ENCODE measurements at regions not wholly inside any gene's neighbourhood (a gene's known extent, or its start where the extent isn't known, plus 50 kb on each side); places are given as distances from the start of the nearest gene placed in this dataset.

GRCh38 chr10:47094636-47095035 lies 183.4 kb downstream of the PTPN20 start (continued):
- TF ChIP-seq, protein P1, sequence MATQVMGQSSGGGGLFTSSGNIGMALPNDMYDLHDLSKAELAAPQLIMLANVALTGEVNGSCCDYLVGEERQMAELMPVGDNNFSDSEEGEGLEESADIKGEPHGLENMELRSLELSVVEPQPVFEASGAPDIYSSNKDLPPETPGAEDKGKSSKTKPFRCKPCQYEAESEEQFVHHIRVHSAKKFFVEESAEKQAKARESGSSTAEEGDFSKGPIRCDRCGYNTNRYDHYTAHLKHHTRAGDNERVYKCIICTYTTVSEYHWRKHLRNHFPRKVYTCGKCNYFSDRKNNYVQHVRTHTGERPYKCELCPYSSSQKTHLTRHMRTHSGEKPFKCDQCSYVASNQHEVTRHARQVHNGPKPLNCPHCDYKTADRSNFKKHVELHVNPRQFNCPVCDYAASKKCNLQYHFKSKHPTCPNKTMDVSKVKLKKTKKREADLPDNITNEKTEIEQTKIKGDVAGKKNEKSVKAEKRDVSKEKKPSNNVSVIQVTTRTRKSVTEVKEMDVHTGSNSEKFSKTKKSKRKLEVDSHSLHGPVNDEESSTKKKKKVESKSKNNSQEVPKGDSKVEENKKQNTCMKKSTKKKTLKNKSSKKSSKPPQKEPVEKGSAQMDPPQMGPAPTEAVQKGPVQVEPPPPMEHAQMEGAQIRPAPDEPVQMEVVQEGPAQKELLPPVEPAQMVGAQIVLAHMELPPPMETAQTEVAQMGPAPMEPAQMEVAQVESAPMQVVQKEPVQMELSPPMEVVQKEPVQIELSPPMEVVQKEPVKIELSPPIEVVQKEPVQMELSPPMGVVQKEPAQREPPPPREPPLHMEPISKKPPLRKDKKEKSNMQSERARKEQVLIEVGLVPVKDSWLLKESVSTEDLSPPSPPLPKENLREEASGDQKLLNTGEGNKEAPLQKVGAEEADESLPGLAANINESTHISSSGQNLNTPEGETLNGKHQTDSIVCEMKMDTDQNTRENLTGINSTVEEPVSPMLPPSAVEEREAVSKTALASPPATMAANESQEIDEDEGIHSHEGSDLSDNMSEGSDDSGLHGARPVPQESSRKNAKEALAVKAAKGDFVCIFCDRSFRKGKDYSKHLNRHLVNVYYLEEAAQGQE (IDR thresholded peaks at IDR 0.05) = no peak
- TF ChIP-seq SP1 (IDR thresholded peaks at IDR 0.05) = no peak

GRCh38 chr10:47095211-47095610 lies 184.0 kb downstream of the PTPN20 start:
- no peak for DNase-seq (ENCODE audit: low spot score)
- no peak for TF ChIP-seq FOXA1 (IDR thresholded peaks at IDR 0.05)
- no peak for TF ChIP-seq CTCF (IDR thresholded peaks at IDR 0.05; ENCODE audit: low read depth, low read length, missing input control)
- no peak for TF ChIP-seq RXRA (IDR thresholded peaks at IDR 0.05)
- TF ChIP-seq, protein P2, sequence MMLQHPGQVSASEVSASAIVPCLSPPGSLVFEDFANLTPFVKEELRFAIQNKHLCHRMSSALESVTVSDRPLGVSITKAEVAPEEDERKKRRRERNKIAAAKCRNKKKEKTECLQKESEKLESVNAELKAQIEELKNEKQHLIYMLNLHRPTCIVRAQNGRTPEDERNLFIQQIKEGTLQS (IDR thresholded peaks at IDR 0.05) = no peak
- TF ChIP-seq TAF1 (conservative IDR thresholded peaks at IDR 0.05) = no peak
- no peak for TF ChIP-seq HNF4G (IDR thresholded peaks at IDR 0.05)
- TF ChIP-seq ZBTB33 (IDR thresholded peaks at IDR 0.05) = no peak
- no peak for TF ChIP-seq MAX (IDR thresholded peaks at IDR 0.05)
- TF ChIP-seq HNF4A (conservative IDR thresholded peaks at IDR 0.05) = no peak
- no peak for TF ChIP-seq YY1 (IDR thresholded peaks at IDR 0.05)
- no peak overlapping the region for H3K4me3 ChIP-seq (ENCODE audit: low read depth in 1 of 3, low read length in 3 of 3)
- no peaks in the 10 kb centered on the region for H3K36me3 ChIP-seq (ENCODE audit: control insufficient read depth in 4 of 4, insufficient read depth in 3 of 4, low read depth in 1 of 4, low read length in 3 of 4)
- H3K27ac ChIP-seq (ENCODE audit: low read depth in 1 of 2, low read length in 2 of 2) = no peak overlapping the region
- H3K9me3 ChIP-seq (ENCODE audit: control insufficient read depth in 4 of 4, low read length in 3 of 4) = no peaks in the 10 kb centered on the region
- H3K27me3 ChIP-seq (ENCODE audit: control insufficient read depth in 4 of 4, insufficient read depth in 4 of 4, low read length in 3 of 4) = no peaks in the 10 kb centered on the region
- H3K4me1 ChIP-seq (ENCODE audit: control insufficient read depth in 4 of 4, insufficient read depth in 4 of 4, low read length in 3 of 4) = no peaks in the 10 kb centered on the region
- no peak overlapping the region for H3K9ac ChIP-seq (ENCODE audit: low read depth in 1 of 2, low read length in 2 of 2)
- 94% methylated on average over 12 of the region's 12 CpGs for WGBS

DNA sequence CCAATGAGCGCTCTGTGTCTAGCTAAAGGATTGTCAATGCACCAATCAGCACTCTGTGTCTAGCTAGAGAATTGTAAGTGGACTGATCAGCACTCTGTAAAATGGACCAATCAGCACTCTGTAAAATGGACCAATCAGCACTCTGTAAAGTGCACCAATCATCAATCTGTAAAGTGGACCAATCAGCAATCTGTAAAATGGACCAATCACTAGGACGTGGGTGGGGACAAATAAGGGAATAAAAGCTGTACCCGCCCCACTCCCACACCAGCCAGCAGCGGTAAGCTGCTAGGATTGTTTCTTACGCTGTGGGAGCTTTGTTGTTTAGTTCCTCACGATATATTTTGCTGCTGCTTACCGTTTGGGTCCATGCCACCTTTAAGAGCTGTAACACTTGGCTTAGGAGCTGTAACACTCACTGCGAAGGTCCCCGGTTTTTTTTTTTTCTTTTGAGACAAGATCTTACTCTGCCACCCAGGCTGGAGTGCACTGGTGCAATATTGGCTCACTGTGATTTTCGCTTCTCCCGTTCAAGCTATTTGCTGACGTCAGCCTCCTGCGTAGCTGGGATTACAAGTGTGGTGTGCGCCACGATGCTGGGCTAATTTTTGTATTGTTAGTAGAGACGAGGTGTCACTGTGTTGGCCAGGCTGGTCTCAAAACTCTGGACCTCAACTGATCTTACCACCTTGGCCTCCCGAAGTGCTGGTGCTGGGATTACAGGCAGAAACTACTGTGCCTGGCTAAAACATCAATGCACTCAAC lies 184.8 kb downstream of the PTPN20 start:
- Histone ChIP-seq H3K4me3 (ENCODE audit: low read depth in 1 of 3, low read length in 3 of 3) (no peak overlapping the region), H3K36me3 (ENCODE audit: control insufficient read depth in 4 of 4, insufficient read depth in 3 of 4, low read depth in 1 of 4, low read length in 3 of 4) (no peaks in the 10 kb centered on the region), H3K9me3 (ENCODE audit: control insufficient read depth in 4 of 4, low read length in 3 of 4) (no peaks in the 10 kb centered on the region), H3K4me1 (ENCODE audit: control insufficient read depth in 4 of 4, insufficient read depth in 4 of 4, low read length in 3 of 4) (no peaks in the 10 kb centered on the region), H3K27ac (ENCODE audit: low read depth in 1 of 2, low read length in 2 of 2) (no peak overlapping the region), H3K9ac (ENCODE audit: low read depth in 1 of 2, low read length in 2 of 2) (no peak overlapping the region), H3K27me3 (ENCODE audit: control insufficient read depth in 4 of 4, insufficient read depth in 4 of 4, low read length in 3 of 4) (no peaks in the 10 kb centered on the region)
- 81% methylated on average over 17 of the region's 17 CpGs for WGBS
- no peak for DNase-seq (ENCODE audit: low spot score)
- TF ChIP-seq SP1 (IDR thresholded peaks at IDR 0.05) = no peak
- TF ChIP-seq HNF4A (conservative IDR thresholded peaks at IDR 0.05) = no peak
- no peak for TF ChIP-seq EGR1 (IDR thresholded peaks at IDR 0.05; ENCODE audit: low read depth in 2 of 2)
- TF ChIP-seq CTCF (IDR thresholded peaks at IDR 0.05; ENCODE audit: low read depth, low read length, missing input control) = no peak
- TF ChIP-seq, protein P1 (IDR thresholded peaks at IDR 0.05) = no peak
- TF ChIP-seq TAF1 (conservative IDR thresholded peaks at IDR 0.05) = no peak

All from liver (tissue), 8 donors.